A673 (cell line): ENCODE measurements at regions not wholly inside any gene's neighbourhood (a gene's known extent, or its start where the extent isn't known, plus 50 kb on each side); places are given as distances from the start of the nearest gene placed in this dataset.

Experiments used
- CTCF ChIP-seq: fragments of 300-800, 200-600 bp; sonication (generic); conservative IDR thresholded peaks from 2 replicates; pipeline ENCODE4 v1.5.1; 2017; ENCODE audit warnings: low read depth, mild to moderate bottlenecking, antibody characterized with exemption, low read length, moderate library complexity, mixed read lengths
- EZH2 ChIP-seq: fragments of 200-600 bp; sonication (generic); IDR thresholded peaks from 2 replicates; pipeline ENCODE4 v1.6.1; 2017; ENCODE audit warnings: borderline replicate concordance, low read depth, mild to moderate bottlenecking, mixed read lengths, antibody characterized with exemption, low read length; ENCODE audit not compliant: poor library complexity, severe bottlenecking

- no peak for TF ChIP-seq EZH2
- no peak for TF ChIP-seq CTCF
These were observed 73.2 kb downstream of the VEGFA start for GRCh38 chr6:43843097-43843645.
